ENCODE measurements at regions not wholly inside any gene's neighbourhood (a gene's known extent, or its start where the extent isn't known, plus 50 kb on each side); places are given as distances from the start of the nearest gene placed in this dataset.

GRCh38 chr16:74024953-74025352 lies 271.7 kb upstream of the PSMD7 start:
- Histone ChIP-seq H3K4me3 (no peak overlapping the region), H3K4me1 (no peaks in the 10 kb centered on the region), H3K36me3 (ENCODE audit: insufficient read depth in 1 of 2, low read depth in 1 of 2) (no peaks in the 10 kb centered on the region), H3K27me3 (ENCODE audit: insufficient read depth in 3 of 3, low read length in 2 of 3) (no peaks in the 10 kb centered on the region), H3K27ac (no peak overlapping the region), H3K9me3 (no peaks in the 10 kb centered on the region)
- no peak for TF ChIP-seq CTCF (IDR thresholded peaks at IDR 0.05)
- DNase-seq (no peak), ATAC-seq (no peak)
- intact Hi-C loops (cut with DNase I): no loop called here
- WGBS, 3 donors: 55 to 69% (median 55%) methylated on average over 2 of the region's 2 CpGs

DNA sequence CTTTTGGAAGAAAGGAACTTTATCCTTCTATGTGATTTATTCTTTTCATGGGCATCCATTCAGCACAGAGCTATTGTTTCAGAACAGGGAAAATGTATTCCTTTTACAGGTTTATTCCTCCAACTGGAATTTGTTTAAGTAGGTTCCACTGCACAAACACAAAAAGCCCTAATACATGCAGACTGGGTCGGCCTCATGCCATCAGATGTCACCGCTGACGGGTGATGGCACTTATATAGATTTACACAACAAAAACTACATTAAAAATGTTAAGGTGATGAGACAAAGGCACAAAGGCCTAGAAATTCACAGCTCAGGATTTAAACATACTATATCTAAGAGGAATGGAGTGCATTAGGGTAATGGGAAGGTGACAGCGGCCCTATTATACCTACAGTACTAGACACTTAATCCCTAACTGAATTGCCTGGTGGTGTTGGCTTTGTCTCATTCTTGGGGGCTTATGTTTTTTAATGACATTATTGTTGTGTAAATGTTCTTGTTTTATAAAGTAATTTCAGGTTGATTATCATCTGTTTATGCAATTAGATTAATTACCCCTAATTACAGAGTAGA lies 276.4 kb upstream of the PSMD7 start:
- H3K4me3 ChIP-seq: no peak overlapping the region
- DNase-seq: no peak
- 70 to 79% (median 78%) methylated on average over 4 of the region's 4 CpGs for WGBS, 3 donors
- no peaks in the 10 kb centered on the region for H3K4me1 ChIP-seq
- no peaks in the 10 kb centered on the region for H3K36me3 ChIP-seq (ENCODE audit: insufficient read depth in 1 of 2, low read depth in 1 of 2)
- peaks cover 0 to 2% (median 0%) of the 10 kb centered on the region in 3 donors for H3K27me3 ChIP-seq (ENCODE audit: insufficient read depth in 3 of 3, low read length in 2 of 3)
- no peak for ATAC-seq
- intact Hi-C loops (cut with DNase I): no loop called here
- no peaks in the 10 kb centered on the region for H3K9me3 ChIP-seq
- TF ChIP-seq CTCF (IDR thresholded peaks at IDR 0.05): no peak
- no peak overlapping the region for H3K27ac ChIP-seq

DNA sequence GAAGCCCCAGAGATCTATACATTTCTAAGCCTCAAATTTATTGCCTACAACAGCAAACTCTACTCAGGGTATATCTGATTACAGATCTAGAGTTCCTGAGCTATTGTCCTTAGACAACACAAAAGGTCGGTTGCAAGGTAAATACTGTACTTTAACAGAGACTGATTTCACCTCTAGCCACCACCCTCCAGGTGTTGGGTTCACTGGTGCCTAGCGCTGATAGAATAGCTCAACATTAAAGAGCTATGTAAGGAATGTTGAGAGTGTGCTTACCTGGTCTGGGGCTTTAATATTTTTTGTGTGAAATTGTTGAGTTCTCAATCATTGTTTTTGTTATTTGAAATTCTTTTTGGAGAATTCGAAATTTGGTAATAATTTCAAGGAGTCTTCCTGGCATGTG lies 277.0 kb upstream of the PSMD7 start:
- Histone ChIP-seq H3K4me1 (no peaks in the 10 kb centered on the region), H3K9me3 (no peaks in the 10 kb centered on the region), H3K36me3 (ENCODE audit: insufficient read depth in 1 of 2, low read depth in 1 of 2) (no peaks in the 10 kb centered on the region), H3K27ac (no peak overlapping the region), H3K27me3 (ENCODE audit: insufficient read depth in 3 of 3, low read length in 2 of 3) (peaks cover 0 to 2% (median 0%) of the 10 kb centered on the region in 3 donors), H3K4me3 (no peak overlapping the region)
- no peak for DNase-seq
- intact Hi-C loops (cut with DNase I): no loop called here
- no peak for TF ChIP-seq CTCF (IDR thresholded peaks at IDR 0.05)
- no peak for ATAC-seq
- WGBS, 3 donors: 44 to 49% (median 49%) methylated on average over 3 of the region's 3 CpGs

- Histone ChIP-seq H3K4me3 (no peak overlapping the region), H3K36me3 (ENCODE audit: insufficient read depth in 1 of 2, low read depth in 1 of 2) (no peaks in the 10 kb centered on the region), H3K27ac (no peak overlapping the region), H3K4me1 (no peaks in the 10 kb centered on the region), H3K9me3 (no peaks in the 10 kb centered on the region), H3K27me3 (ENCODE audit: insufficient read depth in 3 of 3, low read length in 2 of 3) (peaks cover 0 to 2% (median 0%) of the 10 kb centered on the region in 3 donors)
- intact Hi-C loops (cut with DNase I): no loop called here
- TF ChIP-seq CTCF (IDR thresholded peaks at IDR 0.05): no peak
- no peak for ATAC-seq
- no peak for DNase-seq
These were observed 280.7 kb upstream of the PSMD7 start for GRCh38 chr16:74015953-74016352.

DNA sequence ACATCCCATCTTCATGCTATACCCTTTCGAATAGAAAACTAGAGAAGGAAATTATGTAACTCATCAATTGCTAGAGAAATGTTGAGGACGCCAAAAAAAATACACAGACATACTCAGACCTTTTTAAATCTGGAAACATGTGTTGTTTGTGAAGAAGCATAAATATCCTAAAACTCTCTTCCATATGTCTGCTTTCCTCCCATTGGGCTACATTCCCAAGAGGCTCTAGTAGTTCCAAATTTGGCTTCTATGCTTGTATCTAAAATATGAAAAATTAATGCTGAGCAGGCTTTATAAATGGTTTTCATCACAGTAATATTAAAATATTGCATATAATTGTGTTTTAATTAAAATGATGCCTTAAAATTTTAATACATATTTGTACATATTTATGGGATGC lies 297.9 kb upstream of the PSMD7 start:
- Histone ChIP-seq H3K27me3 (ENCODE audit: insufficient read depth in 3 of 3, low read length in 2 of 3) (no peaks in the 10 kb centered on the region), H3K4me3 (no peak overlapping the region), H3K36me3 (ENCODE audit: insufficient read depth in 1 of 2, low read depth in 1 of 2) (no peaks in the 10 kb centered on the region), H3K4me1 (no peaks in the 10 kb centered on the region), H3K9me3 (peaks cover 7% of the 10 kb centered on the region), H3K27ac (no peak overlapping the region)
- DNase-seq: no peak
- ATAC-seq: no peak
- 61 to 73% (median 70%) methylated on average over 2 of the region's 2 CpGs for WGBS, 3 donors
- intact Hi-C loops (cut with DNase I): no loop called here
- TF ChIP-seq CTCF (IDR thresholded peaks at IDR 0.05): no peak

All from psoas muscle (tissue), 7 donors.